ENCODE measurements at regions not wholly inside any gene's neighbourhood (a gene's known extent, or its start where the extent isn't known, plus 50 kb on each side); places are given as distances from the start of the nearest gene placed in this dataset.
A peak's percentile ranks its signal among the peaks of the same experiment; 100 is the strongest.

DNA sequence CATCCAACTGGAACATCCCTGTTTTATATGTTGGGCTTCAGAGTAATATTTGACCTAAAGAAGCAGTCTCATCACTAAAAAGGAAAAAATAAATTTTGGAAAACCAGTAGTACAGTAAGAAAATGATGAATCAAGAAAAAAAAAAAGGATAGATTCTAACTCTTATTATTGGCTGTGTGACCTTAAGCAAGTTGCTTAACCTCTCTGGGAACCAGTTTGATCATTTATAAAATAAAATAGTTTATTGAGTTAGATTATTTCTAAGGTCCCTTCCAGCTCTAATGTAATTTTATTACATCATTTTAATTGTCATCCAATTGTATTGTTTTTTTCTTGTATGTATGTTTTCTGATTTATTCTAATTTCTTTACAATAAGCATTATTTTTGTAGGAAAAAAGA, 127.0 kb downstream of the PRELID2 start:
- no peak for DNase-seq

GRCh38 chr5:145704724-145705123, 130.4 kb downstream of the PRELID2 start:
- DNase-seq, result no peak

DNA sequence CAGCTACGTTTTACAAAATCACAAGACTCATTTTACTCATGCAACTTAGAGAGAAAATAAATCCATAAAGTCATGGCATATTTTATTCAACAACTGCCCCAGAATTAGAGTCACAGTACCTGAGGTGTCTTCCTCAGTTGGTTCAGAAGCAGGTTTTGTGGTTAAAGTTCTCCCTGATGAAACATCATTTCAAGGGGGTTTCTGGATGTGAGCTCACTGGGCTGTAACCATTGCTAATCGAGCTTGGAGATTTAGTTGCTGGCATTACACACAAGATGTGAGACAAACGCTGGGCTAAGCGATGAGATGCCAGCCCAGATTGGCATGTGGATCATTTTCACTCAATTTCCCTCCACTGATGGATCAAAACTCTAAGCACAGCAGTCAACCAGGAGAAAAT, 131.3 kb downstream of the PRELID2 start:
- no peak for DNase-seq

DNA sequence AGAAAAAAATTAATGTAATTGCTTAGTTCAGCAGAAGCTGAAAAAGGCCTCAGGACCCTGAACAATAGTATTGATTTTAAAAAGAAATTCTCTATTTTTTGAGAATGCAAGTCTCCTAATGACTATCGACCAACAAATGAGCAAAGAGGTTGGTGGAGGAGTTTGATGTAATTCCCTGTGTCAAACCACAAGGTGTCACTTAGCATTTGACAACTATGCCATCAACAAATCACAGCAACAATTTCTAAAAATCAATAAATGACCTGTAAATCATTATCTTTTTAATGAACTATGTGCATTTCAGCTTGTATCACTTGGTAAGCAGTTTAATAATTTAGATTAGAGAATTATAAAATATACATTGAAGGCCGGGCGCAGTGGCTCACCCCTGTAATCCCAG, 133.7 kb downstream of the PRELID2 start:
- DNase-seq, result no peak

- DNase-seq, result no peak
These were observed 135.3 kb downstream of the PRELID2 start for GRCh38 chr5:145699846-145700245.

DNA sequence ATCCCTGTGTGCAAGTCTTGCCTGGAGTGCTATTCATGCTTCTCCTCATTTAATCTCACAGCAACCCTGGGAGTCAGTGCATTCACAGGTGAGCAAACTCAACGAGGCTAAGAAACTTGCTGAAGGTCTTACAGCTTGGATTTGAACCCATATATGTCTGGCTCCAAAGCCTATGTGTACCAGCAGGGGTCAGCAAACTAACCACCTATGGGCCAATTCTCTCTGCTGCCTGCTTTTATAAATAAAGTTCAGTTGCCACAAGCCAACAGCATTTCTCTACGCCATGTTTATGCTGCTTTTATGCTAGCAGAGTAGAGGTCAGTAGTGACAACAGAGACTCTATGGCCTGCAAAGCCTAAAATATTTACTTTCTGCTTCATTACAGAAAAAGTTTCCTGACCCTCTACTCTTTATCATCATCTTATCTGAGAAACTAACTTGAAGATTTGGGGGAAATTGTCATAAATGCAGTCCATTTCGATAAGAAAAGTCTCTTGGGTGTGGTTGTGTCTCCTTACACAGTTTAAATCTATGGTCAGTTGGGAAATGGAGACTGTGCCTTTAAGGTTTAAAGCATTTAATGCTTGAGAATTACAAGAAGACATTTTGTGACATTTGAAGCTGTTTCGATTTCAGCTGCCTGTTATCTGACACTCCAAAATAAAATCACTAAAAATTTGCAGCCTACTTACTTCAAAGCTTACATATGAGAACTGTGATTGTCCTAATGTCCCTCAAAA, 137.7 kb downstream of the PRELID2 start:
- no peak for DNase-seq

- DNase-seq, result no peak
These were observed 145.9 kb downstream of the PRELID2 start for GRCh38 chr5:145689235-145689634.

- no peak for DNase-seq
These were observed 147.2 kb downstream of the PRELID2 start for GRCh38 chr5:145687943-145688342.

- DNase-seq, result no peak
These were observed 149.7 kb downstream of the PRELID2 start for GRCh38 chr5:145685417-145685816.

DNA sequence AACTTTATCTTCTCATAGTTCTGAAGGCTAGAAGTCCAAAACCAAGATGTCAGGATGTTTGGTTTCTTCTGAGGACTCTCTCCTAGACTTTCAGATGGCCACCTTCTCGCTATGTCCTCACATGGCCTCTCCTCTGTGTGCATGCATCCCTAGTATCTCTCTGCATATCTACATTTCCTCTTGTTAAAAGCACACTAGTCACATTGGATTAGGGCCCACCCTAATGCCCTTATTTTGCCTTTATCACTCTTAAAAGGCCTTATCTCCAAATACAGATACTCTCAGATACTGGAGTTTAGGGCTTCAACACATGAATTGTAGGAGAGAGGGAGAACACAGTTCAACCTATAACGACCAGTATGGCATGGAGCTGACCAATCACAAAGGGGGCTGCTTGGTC, 151.7 kb downstream of the PRELID2 start:
- no peak for DNase-seq

DNA sequence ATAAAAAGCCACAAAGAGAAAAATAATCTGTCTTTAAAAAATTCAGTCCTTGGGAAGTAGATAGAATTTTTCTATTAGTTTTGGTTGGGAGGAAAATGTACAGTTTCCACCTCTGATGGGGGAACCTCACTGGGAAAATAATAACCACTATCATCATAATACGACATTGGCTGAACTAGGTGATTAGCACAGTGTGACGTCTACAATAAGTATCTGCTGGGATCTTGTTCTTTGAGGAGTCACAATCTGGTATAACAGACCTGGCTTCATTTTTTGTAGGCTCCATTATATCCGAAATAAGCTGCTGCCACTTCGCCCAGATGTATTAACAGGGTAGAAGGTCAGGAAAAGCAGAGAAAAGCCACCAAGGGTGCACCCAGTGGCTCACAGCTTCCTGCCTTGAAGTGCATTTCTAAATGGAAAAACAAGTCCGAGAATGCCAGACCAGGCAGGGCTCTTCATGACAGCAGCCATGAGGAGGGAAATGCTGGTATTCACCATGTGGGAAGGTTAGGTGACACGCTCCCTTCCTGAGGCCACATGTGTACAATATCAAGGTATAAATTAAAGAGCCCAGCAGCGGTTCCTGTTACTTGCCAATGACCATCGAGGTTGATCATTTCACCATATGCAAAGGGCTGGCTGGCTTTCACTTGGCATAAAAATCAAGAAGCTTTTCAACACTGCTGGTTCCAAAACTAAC, 152.8 kb downstream of the PRELID2 start:
- DNase-seq, result peak in 2 of 3 experiments; percentile 1 to 53

GRCh38 chr5:145681686-145682085, 153.5 kb downstream of the PRELID2 start:
- peak; percentile 34 to 74 (median 57) for DNase-seq

DNA sequence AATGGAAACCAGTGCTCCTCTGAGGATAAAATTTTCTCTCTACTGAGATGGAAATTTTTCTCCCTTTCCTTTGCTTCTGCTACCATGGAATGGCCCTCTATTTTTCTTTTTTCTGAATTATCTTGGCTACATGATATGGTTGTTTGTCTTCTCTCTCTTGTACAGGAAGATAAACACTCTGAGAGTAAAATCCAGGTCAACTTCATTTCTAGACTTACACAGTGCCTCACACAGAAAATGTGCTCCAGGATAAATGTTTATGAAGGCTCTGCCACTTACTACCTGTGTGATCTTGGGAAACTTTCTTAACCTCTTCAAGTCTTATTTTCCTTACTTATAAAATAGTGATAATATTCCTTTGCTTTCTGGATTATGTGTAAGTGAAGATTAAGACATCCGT, 153.9 kb downstream of the PRELID2 start:
- no peak for DNase-seq

DNA sequence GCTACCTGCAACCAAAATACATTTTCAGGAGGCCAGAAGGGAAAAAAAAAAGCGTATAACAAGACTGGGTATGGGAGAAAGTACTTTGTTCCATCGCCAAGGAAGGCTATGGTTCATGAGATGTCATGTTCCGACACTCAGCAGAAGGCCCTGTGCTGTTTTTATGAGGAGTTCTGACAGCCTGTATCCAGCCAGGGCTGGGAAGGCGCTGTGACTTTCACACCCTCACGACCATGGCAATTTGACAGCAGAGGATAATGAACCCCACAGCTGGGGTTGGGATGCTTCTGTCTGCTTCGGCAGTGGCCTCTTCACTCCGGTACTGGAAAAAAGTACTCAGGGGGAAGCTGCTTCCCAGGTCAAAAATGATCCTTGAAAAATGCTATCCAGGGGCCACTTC, 154.4 kb downstream of the PRELID2 start:
- DNase-seq, result peak in 1 of 3 experiments; percentile 2

DNA sequence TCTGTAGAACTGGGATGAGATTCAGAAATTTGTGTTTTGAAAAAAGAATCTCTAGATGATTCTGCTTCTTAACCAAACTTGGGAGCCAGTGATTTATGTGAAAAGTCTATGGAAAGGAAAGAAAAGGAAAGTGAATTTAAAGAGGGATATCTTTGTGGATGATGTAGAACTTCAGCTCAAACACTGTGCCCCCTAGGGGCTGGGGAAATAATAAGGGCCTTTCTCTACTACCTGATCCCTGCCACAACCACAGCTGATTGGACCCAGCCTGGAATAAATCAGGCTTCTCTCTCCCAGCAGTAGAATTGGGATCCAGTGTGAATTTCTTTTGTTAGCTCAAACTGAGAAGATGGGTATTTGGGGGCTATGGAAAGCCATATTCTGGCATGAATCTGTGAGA, 155.0 kb downstream of the PRELID2 start:
- DNase-seq, result no peak

GRCh38 chr5:145678255-145678654, 156.9 kb downstream of the PRELID2 start:
- no peak for DNase-seq

- DNase-seq, result no peak
These were observed 161.4 kb downstream of the PRELID2 start for GRCh38 chr5:145673786-145674185.

DNA sequence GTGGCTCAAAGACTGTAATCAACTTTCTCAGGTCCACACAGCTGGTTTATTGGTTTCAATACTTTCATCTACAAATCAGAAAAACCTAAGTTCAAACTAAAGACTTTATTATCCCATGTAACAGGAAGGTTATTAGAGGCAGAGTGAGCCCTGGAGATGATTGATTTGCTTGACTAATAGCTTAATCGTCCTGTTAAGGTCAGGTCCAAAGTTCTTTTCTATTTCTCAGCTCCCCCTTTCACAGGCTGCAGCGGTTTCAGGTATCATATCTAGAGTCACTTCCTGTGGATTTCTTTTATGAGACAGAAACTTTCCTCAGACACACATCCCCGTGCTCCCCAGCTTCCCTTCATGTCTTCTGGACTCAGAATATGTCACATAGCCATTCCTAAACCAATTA, 166.4 kb downstream of the PRELID2 start:
- DNase-seq, result no peak

GRCh38 chr5:145667742-145668141, 167.4 kb downstream of the PRELID2 start:
- no peak for DNase-seq

DNA sequence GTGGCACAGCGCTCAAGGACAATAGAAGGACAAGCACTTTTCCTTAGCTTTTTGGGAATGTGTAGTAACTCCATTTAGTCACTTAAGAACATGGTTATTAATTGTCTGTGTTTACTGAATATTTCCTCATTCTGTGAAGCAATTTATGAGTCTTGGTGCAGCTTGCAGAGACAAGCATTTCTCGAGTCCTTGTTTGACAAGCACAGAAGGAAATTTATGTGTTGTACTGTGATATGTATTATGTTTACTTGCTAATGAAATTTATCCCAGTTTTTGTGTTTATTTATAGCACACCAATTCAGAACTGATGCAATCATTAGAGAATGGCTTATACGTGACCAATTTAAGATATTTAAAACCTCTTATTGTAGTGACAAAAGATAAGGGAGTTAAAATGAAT, 168.6 kb downstream of the PRELID2 start:
- DNase-seq, result no peak

GRCh38 chr5:145661737-145662485, 173.2 kb downstream of the PRELID2 start:
- DNase-seq, result no peak

GRCh38 chr5:145660897-145661640, 174.1 kb downstream of the PRELID2 start:
- peak in 1 of 3 experiments; percentile 1 for DNase-seq

- no peak for DNase-seq
These were observed 176.7 kb downstream of the PRELID2 start for GRCh38 chr5:145658435-145658834.
